Sigmoid colon (tissue), 4 donors: ENCODE measurements at regions not wholly inside any gene's neighbourhood (a gene's known extent, or its start where the extent isn't known, plus 50 kb on each side); places are given as distances from the start of the nearest gene placed in this dataset.

Experiments
- EP300 ChIP-seq, 4 donors: sonication (generic); formaldehyde crosslinking; IDR thresholded peaks; one replicate each; pipeline ENCODE4 v1.6.1; 2017; ENCODE audit warnings: antibody characterized with exemption in 4 of 4
- TF ChIP-seq, protein P1 (sequence below), 4 experiments: fragments of 450-650 bp in 3 of 4; fragments of 200-600 bp in 1 of 4; IDR thresholded peaks; one replicate each; pipeline ENCODE4 v1.5.1; 2016 to 2019; ENCODE audit warnings: antibody characterized with exemption in 4 of 4, mild to moderate bottlenecking in 3 of 4, moderate library complexity in 2 of 4

DNA sequence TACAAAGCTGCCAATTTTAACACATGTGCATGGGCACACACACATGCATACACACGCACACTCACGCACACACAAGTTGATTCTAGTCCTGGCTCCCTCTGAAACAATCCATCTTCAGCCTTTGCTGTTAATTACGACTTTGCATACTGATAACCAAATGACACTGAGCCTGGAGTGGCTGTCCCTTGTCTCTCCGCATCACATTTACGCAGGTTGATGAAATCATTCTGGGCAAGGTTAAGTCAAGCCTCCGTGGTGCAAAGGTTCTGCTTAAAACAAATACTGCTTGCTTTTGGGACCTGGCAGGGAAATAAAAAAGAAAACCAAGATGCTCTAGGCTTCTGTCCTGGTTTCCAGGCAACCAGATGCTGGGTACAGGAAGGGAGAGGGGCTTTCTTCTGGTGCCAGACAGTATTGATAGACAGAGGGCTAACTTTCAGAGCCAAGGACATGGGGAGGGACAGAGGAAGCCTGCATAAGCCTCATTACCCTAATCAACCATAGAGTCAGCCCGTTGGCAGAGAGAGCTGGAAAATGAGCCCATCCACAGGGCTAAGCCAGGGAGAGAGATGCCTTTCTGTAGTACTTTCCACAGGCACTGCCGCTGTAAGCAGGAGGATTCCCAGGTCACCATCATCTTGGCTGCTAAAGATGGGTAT lies 233.0 kb downstream of the WDR11 start:
- TF ChIP-seq EP300 (IDR thresholded peaks at IDR 0.05), result no peak
- TF ChIP-seq, protein P1, sequence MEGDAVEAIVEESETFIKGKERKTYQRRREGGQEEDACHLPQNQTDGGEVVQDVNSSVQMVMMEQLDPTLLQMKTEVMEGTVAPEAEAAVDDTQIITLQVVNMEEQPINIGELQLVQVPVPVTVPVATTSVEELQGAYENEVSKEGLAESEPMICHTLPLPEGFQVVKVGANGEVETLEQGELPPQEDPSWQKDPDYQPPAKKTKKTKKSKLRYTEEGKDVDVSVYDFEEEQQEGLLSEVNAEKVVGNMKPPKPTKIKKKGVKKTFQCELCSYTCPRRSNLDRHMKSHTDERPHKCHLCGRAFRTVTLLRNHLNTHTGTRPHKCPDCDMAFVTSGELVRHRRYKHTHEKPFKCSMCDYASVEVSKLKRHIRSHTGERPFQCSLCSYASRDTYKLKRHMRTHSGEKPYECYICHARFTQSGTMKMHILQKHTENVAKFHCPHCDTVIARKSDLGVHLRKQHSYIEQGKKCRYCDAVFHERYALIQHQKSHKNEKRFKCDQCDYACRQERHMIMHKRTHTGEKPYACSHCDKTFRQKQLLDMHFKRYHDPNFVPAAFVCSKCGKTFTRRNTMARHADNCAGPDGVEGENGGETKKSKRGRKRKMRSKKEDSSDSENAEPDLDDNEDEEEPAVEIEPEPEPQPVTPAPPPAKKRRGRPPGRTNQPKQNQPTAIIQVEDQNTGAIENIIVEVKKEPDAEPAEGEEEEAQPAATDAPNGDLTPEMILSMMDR (IDR thresholded peaks at IDR 0.05), result no peak
